ENCODE measurements at regions not wholly inside any gene's neighbourhood (a gene's known extent, or its start where the extent isn't known, plus 50 kb on each side); places are given as distances from the start of the nearest gene placed in this dataset.

DNA sequence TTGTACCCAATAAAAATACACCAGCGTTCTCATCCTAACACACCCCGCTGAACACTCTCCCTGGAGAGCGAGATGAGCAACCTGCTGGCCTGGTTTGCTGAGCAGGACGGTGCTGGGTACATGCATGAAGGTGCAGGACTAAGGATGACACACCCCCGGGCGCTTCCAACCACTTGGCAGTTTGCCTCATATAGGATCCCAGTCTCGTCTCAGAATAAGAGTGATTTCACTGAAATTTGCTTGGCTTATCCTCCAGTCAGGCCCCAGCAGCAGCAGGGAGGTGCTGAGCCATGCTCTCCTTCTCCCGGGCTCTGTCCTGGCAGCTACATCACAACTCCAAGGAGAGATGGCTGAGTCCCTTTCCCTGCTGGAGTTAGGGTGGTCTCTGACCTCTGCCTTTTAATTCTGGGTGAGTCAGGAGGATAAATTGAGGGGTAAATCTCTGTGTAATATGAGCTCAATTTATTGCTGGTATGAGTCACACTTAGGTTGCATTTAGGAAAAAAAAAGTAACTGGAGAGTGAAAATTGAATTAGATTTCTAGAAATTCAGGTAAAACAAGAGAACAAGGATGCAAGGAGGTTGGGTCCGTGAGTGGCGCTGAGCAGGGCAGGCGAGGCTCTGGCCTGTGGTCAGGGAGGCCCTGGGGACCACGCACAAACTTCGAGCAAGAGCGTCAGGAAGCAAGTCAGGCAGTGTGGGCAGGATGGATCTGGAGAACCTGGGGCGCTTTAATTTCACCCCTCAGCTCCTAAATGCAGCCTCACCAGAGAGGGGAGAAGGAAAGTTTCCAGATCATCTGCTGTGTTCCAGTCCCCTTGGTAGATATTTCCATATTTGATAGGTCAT is 974.0 kb downstream of the TBC1D22A start:
- TF ChIP-seq POLR2AphosphoS5 (IDR thresholded peaks at IDR 0.05; ENCODE audit: borderline replicate concordance, low read depth, low read length) (no peak), EZH2 (IDR thresholded peaks at IDR 0.05) (no peak), FOXP2 (optimal IDR thresholded peaks at IDR 0.05; ENCODE audit: control extremely low read depth, extremely low read length, insufficient read depth) (no peak)
